ENCODE measurements at regions not wholly inside any gene's neighbourhood (a gene's known extent, or its start where the extent isn't known, plus 50 kb on each side); places are given as distances from the start of the nearest gene placed in this dataset.

- Mint-ChIP-seq H3K4me1 (no peaks in the 10 kb centered on the region), H3K9me3 (peaks cover 0 to 4% (median 2%) of the 10 kb centered on the region in 7 donors), H3K4me3 (no peak overlapping the region), H3K27ac (no peak overlapping the region), H3K36me3 (no peaks in the 10 kb centered on the region), H3K27me3 (ENCODE audit: low read depth in 3 of 3) (peaks cover 0 to 2% (median 0%) of the 10 kb centered on the region in 3 donors)
- no peak overlapping the region for H3K4me2 ChIP-seq (replicated peaks; ENCODE audit: extremely low read depth, low read length, poor library complexity, severe bottlenecking)
- 100% methylated on average over 1 of the region's 6 CpGs for WGBS (ENCODE audit: insufficient coverage)
- H3K79me2 ChIP-seq (ENCODE audit: insufficient read depth, low read length), result no peaks in the 10 kb centered on the region
- no peaks in the 10 kb centered on the region for H3K4me1 ChIP-seq (ENCODE audit: control insufficient read depth in 1 of 2, insufficient read depth in 2 of 2, low read length in 2 of 2)
- H3K9me3 ChIP-seq (replicated peaks in 1 of 2; ENCODE audit: control insufficient read depth in 1 of 2, insufficient read depth in 1 of 2, low read length in 2 of 2), result no peaks in the 10 kb centered on the region
- H3K27me3 ChIP-seq (ENCODE audit: control insufficient read depth in 2 of 2, insufficient read depth in 2 of 2, low read length in 2 of 2), result no peaks in the 10 kb centered on the region
- H3K27ac ChIP-seq (ENCODE audit: low read depth in 1 of 2, low read length in 2 of 2), result no peak overlapping the region
- no peak for TF ChIP-seq CTCF (IDR thresholded peaks at IDR 0.05)
- no peak for DNase-seq
- H3K36me3 ChIP-seq (replicated peaks in 1 of 2; ENCODE audit: control insufficient read depth in 1 of 2, insufficient read depth in 2 of 2, low read length in 2 of 2), result no peaks in the 10 kb centered on the region
- intact Hi-C loops (cut with micrococcal nuclease), result no loop called here
- H2AFZ ChIP-seq (ENCODE audit: insufficient read depth, low read depth, low read length, poor library complexity, severe bottlenecking), result no peak overlapping the region
- H3K4me3 ChIP-seq (replicated peaks in 1 of 3; ENCODE audit: low read depth in 2 of 3, low read length in 3 of 3), result no peak overlapping the region
- no peaks in the 10 kb centered on the region for H4K20me1 ChIP-seq (ENCODE audit: insufficient read depth, low read length)
- no peak overlapping the region for H3K9ac ChIP-seq (ENCODE audit: insufficient read depth, low read length, poor library complexity, severe bottlenecking)
These were observed 667.6 kb downstream of the TENT5A start for GRCh38 chr6:81084776-81085430.

GRCh38 chr6:81075974-81076373, 676.5 kb downstream of the TENT5A start:
- Histone ChIP-seq H3K36me3 (replicated peaks in 1 of 2; ENCODE audit: control insufficient read depth in 1 of 2, insufficient read depth in 2 of 2, low read length in 2 of 2) (no peaks in the 10 kb centered on the region), H3K4me3 (replicated peaks in 1 of 3; ENCODE audit: low read depth in 2 of 3, low read length in 3 of 3) (no peak overlapping the region), H3K9ac (ENCODE audit: insufficient read depth, low read length, poor library complexity, severe bottlenecking) (no peak overlapping the region), H3K27me3 (ENCODE audit: control insufficient read depth in 2 of 2, insufficient read depth in 2 of 2, low read length in 2 of 2) (no peaks in the 10 kb centered on the region), H4K20me1 (ENCODE audit: insufficient read depth, low read length) (no peaks in the 10 kb centered on the region), H3K9me3 (replicated peaks in 1 of 2; ENCODE audit: control insufficient read depth in 1 of 2, insufficient read depth in 1 of 2, low read length in 2 of 2) (no peaks in the 10 kb centered on the region), H3K27ac (ENCODE audit: low read depth in 1 of 2, low read length in 2 of 2) (no peak overlapping the region), H3K4me2 (replicated peaks; ENCODE audit: extremely low read depth, low read length, poor library complexity, severe bottlenecking) (no peak overlapping the region), H3K4me1 (ENCODE audit: control insufficient read depth in 1 of 2, insufficient read depth in 2 of 2, low read length in 2 of 2) (no peaks in the 10 kb centered on the region), H2AFZ (ENCODE audit: insufficient read depth, low read depth, low read length, poor library complexity, severe bottlenecking) (no peak overlapping the region), H3K79me2 (ENCODE audit: insufficient read depth, low read length) (no peaks in the 10 kb centered on the region)
- no CpG with 5 or more reads among the region's 5 CpGs for WGBS (ENCODE audit: insufficient coverage)
- DNase-seq, result no peak
- Mint-ChIP-seq H3K4me1 (no peaks in the 10 kb centered on the region), H3K4me3 (no peak overlapping the region), H3K9me3 (peaks cover 0 to 4% (median 0%) of the 10 kb centered on the region in 7 donors), H3K36me3 (no peaks in the 10 kb centered on the region), H3K27me3 (ENCODE audit: low read depth in 3 of 3) (no peaks in the 10 kb centered on the region), H3K27ac (no peak overlapping the region)
- TF ChIP-seq CTCF (IDR thresholded peaks at IDR 0.05), result no peak
- intact Hi-C loops (cut with micrococcal nuclease), result no loop called here

Data from CD14-positive monocyte (primary cell).